ENCODE measurements at regions not wholly inside any gene's neighbourhood (a gene's known extent, or its start where the extent isn't known, plus 50 kb on each side); places are given as distances from the start of the nearest gene placed in this dataset.
"Not testable (repeated sequence)": the region's sequence is repeated elsewhere in the genome, so short reads cannot be mapped to it uniquely, and the experiment has no call there.

- ATAC-seq; H3K4me3 Mint-ChIP-seq; H3K27me3 Mint-ChIP-seq; H3K9me3 Mint-ChIP-seq (ENCODE audit: low read depth); DNase-seq; H3K27ac Mint-ChIP-seq; CTCF ChIA-PET; H3K4me1 Mint-ChIP-seq; H3K36me3 Mint-ChIP-seq: not testable (repeated sequence)
Observed at GRCh38 chr5:34261020-34261419, 218.0 kb upstream of the C1QTNF3 start.

- H3K4me1 Mint-ChIP-seq; H3K27ac Mint-ChIP-seq; DNase-seq; H3K4me3 Mint-ChIP-seq; CTCF ChIA-PET; H3K9me3 Mint-ChIP-seq (ENCODE audit: low read depth); ATAC-seq; H3K27me3 Mint-ChIP-seq; H3K36me3 Mint-ChIP-seq: not testable (repeated sequence)
Observed at GRCh38 chr5:34266151-34266550, 223.1 kb upstream of the C1QTNF3 start.

- H3K27me3 Mint-ChIP-seq; H3K4me3 Mint-ChIP-seq; H3K27ac Mint-ChIP-seq; CTCF ChIA-PET; H3K9me3 Mint-ChIP-seq (ENCODE audit: low read depth); DNase-seq; H3K4me1 Mint-ChIP-seq; H3K36me3 Mint-ChIP-seq; ATAC-seq: not testable (repeated sequence)
Observed at GRCh38 chr5:34296759-34297158, 253.7 kb upstream of the C1QTNF3 start.

DNA sequence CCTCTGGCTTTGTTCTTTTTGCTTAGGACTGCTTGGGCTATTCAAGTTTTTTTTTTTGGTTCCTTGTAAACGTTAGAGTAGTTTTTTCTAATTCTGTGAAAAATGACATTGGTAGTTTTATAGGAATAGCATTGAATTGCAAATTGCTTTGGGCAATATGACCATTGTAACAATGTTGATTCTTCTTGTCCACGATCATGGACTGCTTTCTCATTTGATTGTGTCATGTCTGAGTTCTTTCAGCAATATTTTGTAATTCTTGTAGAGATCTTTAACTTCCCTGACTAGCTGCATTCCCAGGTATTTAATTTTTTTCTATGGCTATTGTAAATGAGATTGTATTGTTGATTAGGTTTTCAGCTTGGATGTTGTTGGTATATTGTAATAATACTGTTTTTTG is 286.2 kb upstream of the C1QTNF3 start:
- H3K4me1 Mint-ChIP-seq; ATAC-seq; DNase-seq; H3K27ac Mint-ChIP-seq; H3K4me3 Mint-ChIP-seq; CTCF ChIA-PET; H3K36me3 Mint-ChIP-seq; H3K9me3 Mint-ChIP-seq (ENCODE audit: low read depth); H3K27me3 Mint-ChIP-seq: not testable (repeated sequence)

DNA sequence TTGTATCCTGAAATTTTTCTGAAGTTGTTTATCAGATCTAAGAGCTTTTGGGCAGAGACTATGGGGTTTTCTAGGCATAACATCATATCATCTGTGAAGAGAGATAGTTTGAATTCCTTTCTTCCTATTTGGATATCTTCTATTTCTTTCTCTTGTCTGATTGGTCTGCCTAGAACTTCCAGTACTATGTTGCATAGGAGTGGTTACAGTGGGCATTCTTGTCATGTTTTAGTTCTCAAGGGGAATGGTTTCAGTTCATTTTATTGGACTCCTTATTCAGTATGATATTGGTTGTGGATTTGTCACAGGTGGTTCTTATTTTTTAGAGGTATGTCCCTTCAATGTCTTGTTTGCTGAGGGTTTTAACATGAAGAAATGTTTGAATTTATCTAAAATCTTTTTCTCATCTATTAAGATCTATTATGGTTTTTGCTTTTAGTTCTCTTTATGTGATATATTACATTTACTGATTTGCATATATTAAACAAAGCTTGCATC is 286.6 kb upstream of the C1QTNF3 start:
- H3K27me3 Mint-ChIP-seq; H3K36me3 Mint-ChIP-seq; H3K27ac Mint-ChIP-seq; CTCF ChIA-PET; H3K9me3 Mint-ChIP-seq (ENCODE audit: low read depth); H3K4me1 Mint-ChIP-seq; H3K4me3 Mint-ChIP-seq; ATAC-seq; DNase-seq: not testable (repeated sequence)

DNA sequence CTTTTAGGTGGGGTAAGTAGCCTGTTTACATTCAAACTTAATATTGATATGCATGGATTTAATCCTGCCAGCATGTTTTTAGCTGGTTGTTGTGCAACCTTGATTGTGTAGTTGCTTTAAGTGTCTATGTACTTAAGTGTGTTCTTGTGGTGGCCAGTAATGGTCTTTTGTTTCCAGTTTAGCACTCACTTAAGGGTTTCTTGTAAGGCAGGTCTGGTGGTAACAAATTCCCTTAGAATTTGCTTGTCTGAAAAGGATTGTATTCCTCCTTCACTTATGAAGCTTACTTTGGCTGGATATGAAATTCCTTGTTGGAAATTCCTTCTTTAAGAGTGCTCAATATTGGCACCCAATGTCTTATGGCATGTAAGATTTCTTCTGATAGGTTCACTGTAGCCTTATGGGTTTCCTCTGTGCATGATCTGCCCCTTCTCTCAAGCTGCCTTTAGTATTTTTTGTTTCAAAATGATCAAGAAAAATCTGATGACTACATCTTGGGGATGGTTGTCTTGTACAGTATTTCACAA is 289.0 kb upstream of the C1QTNF3 start:
- CTCF ChIA-PET = not testable (repeated sequence)

GRCh38 chr5:34339408-34340001 is 296.5 kb upstream of the C1QTNF3 start:
- DNase-seq; H3K4me1 Mint-ChIP-seq; H3K27ac Mint-ChIP-seq; H3K36me3 Mint-ChIP-seq; CTCF ChIA-PET; H3K4me3 Mint-ChIP-seq; H3K27me3 Mint-ChIP-seq; H3K9me3 Mint-ChIP-seq (ENCODE audit: low read depth); ATAC-seq: not testable (repeated sequence)

More for the DNA sequence above, 289.0 kb upstream of the C1QTNF3 start:
- H3K4me1 Mint-ChIP-seq; H3K27me3 Mint-ChIP-seq; H3K9me3 Mint-ChIP-seq (ENCODE audit: low read depth); H3K36me3 Mint-ChIP-seq; H3K4me3 Mint-ChIP-seq; ATAC-seq; H3K27ac Mint-ChIP-seq; DNase-seq: not testable (repeated sequence)

DNA sequence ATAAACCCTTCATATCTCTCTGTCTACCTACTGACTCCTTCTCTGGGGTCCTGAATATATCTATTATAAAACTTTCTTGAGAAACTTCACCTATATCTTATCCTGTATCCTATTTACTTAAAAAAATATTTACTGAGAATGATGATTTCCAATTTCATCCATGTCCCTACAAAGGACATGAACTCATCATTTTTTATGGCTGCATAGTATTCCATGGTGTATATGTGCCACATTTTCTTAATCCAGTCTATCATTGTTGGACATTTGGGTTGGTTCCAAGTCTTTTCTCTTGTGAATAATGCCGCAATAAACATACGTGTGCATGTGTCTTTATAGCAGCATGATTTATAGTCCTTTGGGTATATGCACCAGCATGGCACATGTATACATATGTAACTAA is 301.7 kb upstream of the RAI14 start:
- H3K4me1 Mint-ChIP-seq; DNase-seq; H3K27me3 Mint-ChIP-seq; H3K36me3 Mint-ChIP-seq; CTCF ChIA-PET; ATAC-seq; H3K4me3 Mint-ChIP-seq; H3K9me3 Mint-ChIP-seq (ENCODE audit: low read depth); H3K27ac Mint-ChIP-seq: not testable (repeated sequence)

GRCh38 chr5:34371417-34371816 is 284.7 kb upstream of the RAI14 start:
- H3K27me3 Mint-ChIP-seq, H3K27ac Mint-ChIP-seq, CTCF ChIA-PET: not testable (repeated sequence)

GRCh38 chr5:34371817-34372216 is 284.3 kb upstream of the RAI14 start:
- H3K9me3 Mint-ChIP-seq (ENCODE audit: low read depth); H3K4me3 Mint-ChIP-seq; DNase-seq; H3K4me1 Mint-ChIP-seq; H3K36me3 Mint-ChIP-seq; CTCF ChIA-PET; ATAC-seq; H3K27me3 Mint-ChIP-seq; H3K27ac Mint-ChIP-seq: not testable (repeated sequence)

More at GRCh38 chr5:34371417-34371816, 284.7 kb upstream of the RAI14 start:
- H3K9me3 Mint-ChIP-seq (ENCODE audit: low read depth); H3K4me1 Mint-ChIP-seq; ATAC-seq; H3K4me3 Mint-ChIP-seq; DNase-seq; H3K36me3 Mint-ChIP-seq: not testable (repeated sequence)

GRCh38 chr5:34372739-34373138 is 283.4 kb upstream of the RAI14 start:
- ATAC-seq; CTCF ChIA-PET; H3K9me3 Mint-ChIP-seq (ENCODE audit: low read depth); H3K4me1 Mint-ChIP-seq; H3K27me3 Mint-ChIP-seq; H3K36me3 Mint-ChIP-seq; H3K27ac Mint-ChIP-seq; DNase-seq; H3K4me3 Mint-ChIP-seq: not testable (repeated sequence)

DNA sequence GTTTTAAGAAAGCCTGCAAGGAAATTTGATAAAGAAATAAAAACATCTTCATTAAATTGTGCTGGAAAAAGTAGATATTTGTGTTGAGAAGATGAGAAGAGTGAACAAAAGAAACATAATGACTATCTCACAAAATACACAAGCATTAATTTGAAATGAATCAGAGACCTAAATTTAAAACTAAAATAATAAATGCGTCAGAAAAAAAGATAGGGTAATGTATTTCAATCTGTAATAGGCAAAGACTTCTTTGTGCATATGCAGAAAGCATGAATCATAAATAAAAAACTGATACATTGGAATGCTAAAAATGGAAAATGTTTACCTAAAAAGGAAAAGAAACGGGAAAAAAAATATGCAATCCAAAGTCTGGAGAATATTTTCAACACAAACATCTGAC is 278.5 kb upstream of the RAI14 start:
- H3K4me1 Mint-ChIP-seq; H3K27me3 Mint-ChIP-seq; H3K36me3 Mint-ChIP-seq; DNase-seq; CTCF ChIA-PET; H3K4me3 Mint-ChIP-seq; ATAC-seq; H3K9me3 Mint-ChIP-seq (ENCODE audit: low read depth); H3K27ac Mint-ChIP-seq: not testable (repeated sequence)

- H3K4me3 Mint-ChIP-seq; DNase-seq; H3K27me3 Mint-ChIP-seq; H3K4me1 Mint-ChIP-seq; H3K36me3 Mint-ChIP-seq; ATAC-seq; CTCF ChIA-PET; H3K9me3 Mint-ChIP-seq (ENCODE audit: low read depth); H3K27ac Mint-ChIP-seq: not testable (repeated sequence)
Observed at GRCh38 chr5:34378498-34378897, 277.6 kb upstream of the RAI14 start.

- ATAC-seq; H3K4me3 Mint-ChIP-seq; DNase-seq; CTCF ChIA-PET; H3K36me3 Mint-ChIP-seq; H3K27ac Mint-ChIP-seq; H3K9me3 Mint-ChIP-seq (ENCODE audit: low read depth); H3K27me3 Mint-ChIP-seq; H3K4me1 Mint-ChIP-seq: not testable (repeated sequence)
Observed at GRCh38 chr5:34388754-34389153, 267.4 kb upstream of the RAI14 start.

DNA sequence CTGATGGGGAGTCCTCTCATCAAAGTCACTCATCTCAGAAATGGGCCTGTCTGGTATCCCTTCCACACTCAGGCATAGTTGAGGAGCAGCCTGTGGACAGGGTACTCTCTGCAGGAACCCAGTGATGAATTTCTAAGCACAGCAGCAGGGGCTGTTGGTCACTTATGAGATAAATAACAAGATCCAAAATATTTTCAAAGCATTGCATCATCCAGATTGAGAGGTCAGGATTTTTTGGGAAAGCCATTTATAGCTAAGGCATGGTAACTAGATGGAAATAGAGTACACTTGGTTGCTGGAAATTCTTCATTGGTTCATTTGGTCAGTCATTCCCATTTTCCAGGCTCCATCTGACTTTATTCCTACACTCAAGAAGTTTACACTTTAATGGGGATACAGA is 246.8 kb upstream of the RAI14 start:
- no peaks in the 10 kb centered on the region for H3K4me1 Mint-ChIP-seq
- ATAC-seq (no peak), DNase-seq (no peak)
- CTCF ChIA-PET = no interaction called here
- no peak overlapping the region for H3K4me3 Mint-ChIP-seq
- H3K27ac Mint-ChIP-seq = no peak overlapping the region
- H3K36me3 Mint-ChIP-seq = no peaks in the 10 kb centered on the region
- H3K9me3 Mint-ChIP-seq (ENCODE audit: low read depth) = no peaks in the 10 kb centered on the region
- peaks cover 7% of the 10 kb centered on the region for H3K27me3 Mint-ChIP-seq
